ENCODE measurements at regions not wholly inside any gene's neighbourhood (a gene's known extent, or its start where the extent isn't known, plus 50 kb on each side); places are given as distances from the start of the nearest gene placed in this dataset.

- no peak for TF ChIP-seq CTCF (IDR thresholded peaks at IDR 0.05)
- no peak for DNase-seq
- H3K4me1 Mint-ChIP-seq, result no peaks in the 10 kb centered on the region
- H3K27me3 Mint-ChIP-seq (ENCODE audit: low read depth, poor library complexity), result peaks cover 3% of the 10 kb centered on the region
- peaks cover 6% of the 10 kb centered on the region for H3K36me3 Mint-ChIP-seq (ENCODE audit: low read depth)
- H3K4me3 Mint-ChIP-seq, result no peak overlapping the region
- no peaks in the 10 kb centered on the region for H3K9me3 Mint-ChIP-seq
- H3K27ac Mint-ChIP-seq, result no peak overlapping the region
Measured at GRCh38 chr2:196433116-196433515, 206.4 kb upstream of the CCDC150 start.

- no peak overlapping the region for H3K4me3 Mint-ChIP-seq
- peaks cover 3% of the 10 kb centered on the region for H3K27me3 Mint-ChIP-seq (ENCODE audit: low read depth, poor library complexity)
- H3K36me3 Mint-ChIP-seq (ENCODE audit: low read depth), result peaks cover 6% of the 10 kb centered on the region
- no peak for TF ChIP-seq CTCF (IDR thresholded peaks at IDR 0.05)
- DNase-seq, result no peak
- H3K27ac Mint-ChIP-seq, result no peak overlapping the region
- no peaks in the 10 kb centered on the region for H3K4me1 Mint-ChIP-seq
- no peaks in the 10 kb centered on the region for H3K9me3 Mint-ChIP-seq
Measured at GRCh38 chr2:196434217-196434616, 205.3 kb upstream of the CCDC150 start.

- no peak overlapping the region for H3K27ac Mint-ChIP-seq
- peaks cover 3% of the 10 kb centered on the region for H3K27me3 Mint-ChIP-seq (ENCODE audit: low read depth, poor library complexity)
- no peaks in the 10 kb centered on the region for H3K9me3 Mint-ChIP-seq
- H3K4me3 Mint-ChIP-seq, result no peak overlapping the region
- TF ChIP-seq CTCF (IDR thresholded peaks at IDR 0.05), result no peak
- peaks cover 6% of the 10 kb centered on the region for H3K36me3 Mint-ChIP-seq (ENCODE audit: low read depth)
- H3K4me1 Mint-ChIP-seq, result peaks cover 7% of the 10 kb centered on the region
- DNase-seq, result no peak
Measured at GRCh38 chr2:196435189-196435588, 204.3 kb upstream of the CCDC150 start.

- TF ChIP-seq CTCF (IDR thresholded peaks at IDR 0.05), result no peak
- Mint-ChIP-seq H3K27me3 (ENCODE audit: low read depth, poor library complexity) (peaks cover 3% of the 10 kb centered on the region), H3K4me1 (peaks cover 7% of the 10 kb centered on the region), H3K4me3 (no peak overlapping the region), H3K36me3 (ENCODE audit: low read depth) (no peaks in the 10 kb centered on the region), H3K9me3 (no peaks in the 10 kb centered on the region), H3K27ac (peak overlapping the region; percentile 64)
- DNase-seq, result no peak
Measured at GRCh38 chr2:196437626-196438025, 201.9 kb upstream of the CCDC150 start.

- H3K27ac Mint-ChIP-seq, result peak overlapping the region; percentile 71
- H3K27me3 Mint-ChIP-seq (ENCODE audit: low read depth, poor library complexity), result peaks cover 3% of the 10 kb centered on the region
- peaks cover 7% of the 10 kb centered on the region for H3K4me1 Mint-ChIP-seq
- no peaks in the 10 kb centered on the region for H3K36me3 Mint-ChIP-seq (ENCODE audit: low read depth)
- no peak for DNase-seq
- no peaks in the 10 kb centered on the region for H3K9me3 Mint-ChIP-seq
- no peak for TF ChIP-seq CTCF (IDR thresholded peaks at IDR 0.05)
- H3K4me3 Mint-ChIP-seq, result no peak overlapping the region
Measured at GRCh38 chr2:196439760-196440159, 199.8 kb upstream of the CCDC150 start.

GRCh38 chr2:196440413-196440812 lies 199.1 kb upstream of the CCDC150 start:
- Mint-ChIP-seq H3K36me3 (ENCODE audit: low read depth) (no peaks in the 10 kb centered on the region), H3K27ac (no peak overlapping the region), H3K27me3 (ENCODE audit: low read depth, poor library complexity) (peaks cover 3% of the 10 kb centered on the region), H3K9me3 (no peaks in the 10 kb centered on the region), H3K4me1 (peaks cover 7% of the 10 kb centered on the region), H3K4me3 (no peak overlapping the region)
- DNase-seq, result no peak
- TF ChIP-seq CTCF (IDR thresholded peaks at IDR 0.05), result no peak
